ENCODE measurements at regions not wholly inside any gene's neighbourhood (a gene's known extent, or its start where the extent isn't known, plus 50 kb on each side); places are given as distances from the start of the nearest gene placed in this dataset.

DNA sequence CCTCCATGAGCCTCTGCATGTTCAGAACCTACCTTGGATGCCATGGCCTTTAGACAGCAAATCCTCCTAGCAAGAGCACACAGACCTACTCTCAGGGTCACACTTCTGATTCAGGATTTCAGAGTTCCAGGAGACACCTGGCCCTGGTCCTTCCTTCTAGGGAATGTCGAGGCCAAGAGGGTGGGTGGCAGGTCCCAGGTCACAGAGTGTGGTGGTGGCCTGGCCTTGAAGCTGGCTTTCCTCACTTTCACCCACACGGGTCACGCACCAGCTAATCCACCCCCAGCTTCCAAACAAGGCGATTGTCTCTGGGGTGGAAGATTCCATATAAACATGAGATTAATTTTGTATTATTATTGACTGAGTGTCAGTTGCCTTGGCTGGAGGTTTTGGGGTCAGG lies 328.3 kb upstream of the RTL1 start:
- H4K20me1 ChIP-seq (ENCODE audit: low read depth, low read length), result no peaks in the 10 kb centered on the region
- no peak overlapping the region for H3K4me2 ChIP-seq (ENCODE audit: low read depth, low read length, poor library complexity, severe bottlenecking)
- no peak overlapping the region for H3K27ac ChIP-seq (ENCODE audit: low read depth, low read length)
- H3K36me3 ChIP-seq (ENCODE audit: low read length), result no peaks in the 10 kb centered on the region
- no peaks in the 10 kb centered on the region for H3F3A ChIP-seq (ENCODE audit: insufficient read depth)
- no peaks in the 10 kb centered on the region for H3K79me2 ChIP-seq (ENCODE audit: insufficient read depth, low read length)
- no peak overlapping the region for H3K9ac ChIP-seq (ENCODE audit: low read length)
- no peak overlapping the region for H3K4me3 ChIP-seq (ENCODE audit: insufficient read depth, low read length, poor library complexity, severe bottlenecking)
- H3K9me3 ChIP-seq (ENCODE audit: insufficient read depth, low read length), result no peaks in the 10 kb centered on the region
- H3K9me2 ChIP-seq (replicated peaks; ENCODE audit: insufficient read depth, low read length), result no peaks in the 10 kb centered on the region
- no peak for TF ChIP-seq CTCF (IDR thresholded peaks at IDR 0.05; ENCODE audit: insufficient read depth, low read length, poor library complexity, severe bottlenecking)
- no peak for TF ChIP-seq EZH2phosphoT487 (conservative IDR thresholded peaks at IDR 0.05; ENCODE audit: low read length)
- no peaks in the 10 kb centered on the region for H3K27me3 ChIP-seq (ENCODE audit: low read length)
- no peak overlapping the region for H2AFZ ChIP-seq (ENCODE audit: low read depth, low read length, severe bottlenecking)

DNA sequence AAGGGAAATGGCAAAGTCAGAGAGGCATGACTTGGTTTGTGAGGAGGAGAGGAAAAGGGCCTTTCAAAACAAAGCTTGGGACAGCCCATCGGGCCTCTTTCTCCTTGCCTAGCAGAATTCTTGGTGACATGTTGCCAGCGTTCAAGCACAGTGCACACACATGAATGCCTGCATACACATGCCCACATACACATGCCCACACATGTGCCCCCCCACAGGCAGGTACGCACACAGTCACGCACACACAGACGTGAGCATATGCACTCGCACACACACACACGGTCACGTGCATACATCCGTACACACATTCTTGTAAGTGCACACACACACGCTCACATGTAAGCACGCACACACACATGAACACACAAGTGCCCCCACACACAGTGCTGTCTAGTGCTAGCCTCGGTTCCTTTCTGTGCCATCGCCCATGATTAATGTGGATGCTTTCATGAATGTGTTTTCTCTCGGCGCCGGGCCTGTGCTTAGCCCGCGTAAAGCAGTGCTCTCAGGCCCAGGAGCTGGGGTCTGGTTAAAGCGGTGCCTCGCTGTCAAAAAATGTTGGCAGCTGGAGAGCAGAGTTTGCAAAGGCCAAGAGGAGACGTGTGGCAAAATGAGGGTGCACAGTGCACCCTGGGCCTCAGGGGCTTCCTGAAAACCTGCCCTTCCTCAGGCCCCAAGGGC lies 328.8 kb upstream of the DIO3 start:
- no peak overlapping the region for H3K9ac ChIP-seq (ENCODE audit: low read length)
- H3K36me3 ChIP-seq (ENCODE audit: low read length), result no peaks in the 10 kb centered on the region
- no peak overlapping the region for H2AFZ ChIP-seq (ENCODE audit: low read depth, low read length, severe bottlenecking)
- H3K27me3 ChIP-seq (ENCODE audit: low read length), result no peaks in the 10 kb centered on the region
- no peaks in the 10 kb centered on the region for H3K79me2 ChIP-seq (ENCODE audit: insufficient read depth, low read length)
- H3K27ac ChIP-seq (ENCODE audit: low read depth, low read length), result no peak overlapping the region
- H4K20me1 ChIP-seq (ENCODE audit: low read depth, low read length), result no peaks in the 10 kb centered on the region
- H3F3A ChIP-seq (ENCODE audit: insufficient read depth), result no peaks in the 10 kb centered on the region
- H3K4me2 ChIP-seq (ENCODE audit: low read depth, low read length, poor library complexity, severe bottlenecking), result no peak overlapping the region
- H3K9me3 ChIP-seq (ENCODE audit: insufficient read depth, low read length), result no peaks in the 10 kb centered on the region
- TF ChIP-seq CTCF (IDR thresholded peaks at IDR 0.05; ENCODE audit: insufficient read depth, low read length, poor library complexity, severe bottlenecking) (no peak), EZH2phosphoT487 (conservative IDR thresholded peaks at IDR 0.05; ENCODE audit: low read length) (no peak)
- no peak overlapping the region for H3K4me3 ChIP-seq (ENCODE audit: insufficient read depth, low read length, poor library complexity, severe bottlenecking)
- H3K9me2 ChIP-seq (replicated peaks; ENCODE audit: insufficient read depth, low read length), result no peaks in the 10 kb centered on the region

DNA sequence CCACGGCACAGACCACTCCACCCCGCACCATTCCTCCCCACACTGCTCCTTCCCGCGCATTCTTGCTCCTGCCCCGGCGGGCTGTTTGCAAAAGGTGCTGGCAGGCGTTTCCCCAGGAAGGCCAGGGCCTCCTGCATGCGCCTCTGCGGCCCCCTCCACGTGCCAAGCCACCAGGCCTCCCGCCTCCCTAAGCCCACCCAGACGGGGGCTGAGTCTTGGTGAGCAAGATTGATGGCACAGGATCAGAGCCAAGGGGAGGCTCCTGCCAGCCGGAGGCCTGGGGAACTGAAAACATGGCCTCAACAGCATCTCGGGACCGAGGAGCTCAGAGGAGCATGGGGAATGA lies 328.3 kb upstream of the DIO3 start:
- Histone ChIP-seq H2AFZ (ENCODE audit: low read depth, low read length, severe bottlenecking) (no peak overlapping the region), H3K9ac (ENCODE audit: low read length) (no peak overlapping the region), H3K9me2 (replicated peaks; ENCODE audit: insufficient read depth, low read length) (no peaks in the 10 kb centered on the region), H3K9me3 (ENCODE audit: insufficient read depth, low read length) (no peaks in the 10 kb centered on the region), H3K4me3 (ENCODE audit: insufficient read depth, low read length, poor library complexity, severe bottlenecking) (no peak overlapping the region), H3K27me3 (ENCODE audit: low read length) (no peaks in the 10 kb centered on the region), H4K20me1 (ENCODE audit: low read depth, low read length) (no peaks in the 10 kb centered on the region), H3K4me2 (ENCODE audit: low read depth, low read length, poor library complexity, severe bottlenecking) (no peak overlapping the region), H3K36me3 (ENCODE audit: low read length) (no peaks in the 10 kb centered on the region), H3K79me2 (ENCODE audit: insufficient read depth, low read length) (no peaks in the 10 kb centered on the region), H3K27ac (ENCODE audit: low read depth, low read length) (no peak overlapping the region), H3F3A (ENCODE audit: insufficient read depth) (no peaks in the 10 kb centered on the region)
- TF ChIP-seq CTCF (IDR thresholded peaks at IDR 0.05; ENCODE audit: insufficient read depth, low read length, poor library complexity, severe bottlenecking), result no peak
- TF ChIP-seq EZH2phosphoT487 (conservative IDR thresholded peaks at IDR 0.05; ENCODE audit: low read length), result no peak
